ENCODE measurements at regions not wholly inside any gene's neighbourhood (a gene's known extent, or its start where the extent isn't known, plus 50 kb on each side); places are given as distances from the start of the nearest gene placed in this dataset.

GRCh38 chr12:97335115-97335514 lies 127.5 kb upstream of the RMST start:
- no peak for TF ChIP-seq CTCF (IDR thresholded peaks at IDR 0.05; ENCODE audit: insufficient read depth, low read depth, low read length)
- no peak for TF ChIP-seq EZH2 (IDR thresholded peaks at IDR 0.05; ENCODE audit: insufficient read depth, low read length)
